HG03439 (cell line): ENCODE measurements at regions not wholly inside any gene's neighbourhood (a gene's known extent, or its start where the extent isn't known, plus 50 kb on each side); places are given as distances from the start of the nearest gene placed in this dataset.
"Not testable (repeated sequence)": the region's sequence is repeated elsewhere in the genome, so short reads cannot be mapped to it uniquely, and the experiment has no call there.

Experiments used
- ATAC-seq: cut with Tn5 transposase; IDR thresholded peaks from one replicate; pipeline ENCODE4 v1.9.1; 2021; ENCODE audit warnings: mild to moderate bottlenecking, moderate library complexity; ENCODE audit not compliant: unreplicated experiment

GRCh38 chr3:103297502-103297901 is 862.7 kb downstream of the ZPLD1 start:
- not testable (repeated sequence) for ATAC-seq

GRCh38 chr3:103306104-103306503 is 871.3 kb downstream of the ZPLD1 start:
- ATAC-seq: no peak

- no peak for ATAC-seq
Measured at GRCh38 chr3:103308921-103309320, 874.1 kb downstream of the ZPLD1 start.

GRCh38 chr3:103319912-103320311 is 885.1 kb downstream of the ZPLD1 start:
- no peak for ATAC-seq

GRCh38 chr3:103337179-103337845 is 902.5 kb downstream of the ZPLD1 start:
- no peak for ATAC-seq

- ATAC-seq: no peak
Measured at GRCh38 chr3:103341078-103341606, 906.3 kb downstream of the ZPLD1 start.

GRCh38 chr3:103342205-103342731 is 907.5 kb downstream of the ZPLD1 start:
- no peak for ATAC-seq

GRCh38 chr3:103349760-103350159 is 914.9 kb downstream of the ZPLD1 start:
- ATAC-seq: no peak

- ATAC-seq: no peak
Measured at GRCh38 chr3:103365467-103365866, 930.7 kb downstream of the ZPLD1 start.

GRCh38 chr3:103367481-103367880 is 932.7 kb downstream of the ZPLD1 start:
- ATAC-seq: no peak

- ATAC-seq: no peak
Measured at GRCh38 chr3:103371411-103371810, 936.6 kb downstream of the ZPLD1 start.

GRCh38 chr3:103372031-103372430 is 937.2 kb downstream of the ZPLD1 start:
- ATAC-seq: no peak

- no peak for ATAC-seq
Measured at GRCh38 chr3:103380391-103380790, 945.6 kb downstream of the ZPLD1 start.

- ATAC-seq: no peak
Measured at GRCh38 chr3:103381296-103382079, 946.7 kb downstream of the ZPLD1 start.

- no peak for ATAC-seq
Measured at GRCh38 chr3:103385961-103386656, 951.3 kb downstream of the ZPLD1 start.

- ATAC-seq: no peak
Measured at GRCh38 chr3:103388214-103388613, 953.4 kb downstream of the ZPLD1 start.

GRCh38 chr3:103389356-103389755 is 954.5 kb downstream of the ZPLD1 start:
- ATAC-seq: no peak

- ATAC-seq: no peak
Measured at GRCh38 chr3:103393395-103394186, 958.8 kb downstream of the ZPLD1 start.

- ATAC-seq: no peak
Measured at GRCh38 chr3:103403191-103403590, 968.4 kb downstream of the ZPLD1 start.

GRCh38 chr3:103406320-103406850 is 971.6 kb downstream of the ZPLD1 start:
- no peak for ATAC-seq
